ENCODE measurements at regions not wholly inside any gene's neighbourhood (a gene's known extent, or its start where the extent isn't known, plus 50 kb on each side); places are given as distances from the start of the nearest gene placed in this dataset.
"Not testable (repeated sequence)": the region's sequence is repeated elsewhere in the genome, so short reads cannot be mapped to it uniquely, and the experiment has no call there.

- no peaks in the 10 kb centered on the region for H3K4me1 ChIP-seq (ENCODE audit: control insufficient read depth, low read length)
- H3K4me3 ChIP-seq (ENCODE audit: low read length), result no peak overlapping the region
- H3K9me2 ChIP-seq (replicated peaks; ENCODE audit: control insufficient read depth, low read length), result no peaks in the 10 kb centered on the region
- no peaks in the 10 kb centered on the region for H3F3A ChIP-seq (ENCODE audit: control insufficient read depth, insufficient read depth)
- H3K27me3 ChIP-seq (ENCODE audit: control insufficient read depth, low read length), result no peaks in the 10 kb centered on the region
- H3K79me2 ChIP-seq (ENCODE audit: control insufficient read depth, low read length), result no peaks in the 10 kb centered on the region
- H3K27ac ChIP-seq (ENCODE audit: low read depth, low read length), result no peak overlapping the region
- no peaks in the 10 kb centered on the region for H3K9me3 ChIP-seq (ENCODE audit: control insufficient read depth, insufficient read depth, low read length)
- no peaks in the 10 kb centered on the region for H4K20me1 ChIP-seq (ENCODE audit: control insufficient read depth, insufficient read depth, low read depth, low read length)
- H3K36me3 ChIP-seq (ENCODE audit: control insufficient read depth, low read length), result no peaks in the 10 kb centered on the region
- TF ChIP-seq CTCF (IDR thresholded peaks at IDR 0.05; ENCODE audit: low read depth, low read length, poor library complexity, severe bottlenecking), result no peak
- no peak for TF ChIP-seq EZH2phosphoT487 (IDR thresholded peaks at IDR 0.05; ENCODE audit: borderline replicate concordance, low read length)
- H3K4me2 ChIP-seq (ENCODE audit: low read length), result no peak overlapping the region
These were observed 255.9 kb upstream of the ACO1 start for GRCh38 chr9:32128546-32128945.

- H3K4me1 ChIP-seq (ENCODE audit: control insufficient read depth, low read length); H3K4me2 ChIP-seq (ENCODE audit: low read length); H4K20me1 ChIP-seq (ENCODE audit: control insufficient read depth, insufficient read depth, low read depth, low read length); H3K27ac ChIP-seq (ENCODE audit: low read depth, low read length); H3K4me3 ChIP-seq (ENCODE audit: low read length); H3K9me2 ChIP-seq (replicated peaks; ENCODE audit: control insufficient read depth, low read length); H3K36me3 ChIP-seq (ENCODE audit: control insufficient read depth, low read length); H3F3A ChIP-seq (ENCODE audit: control insufficient read depth, insufficient read depth); H3K9me3 ChIP-seq (ENCODE audit: control insufficient read depth, insufficient read depth, low read length); H3K27me3 ChIP-seq (ENCODE audit: control insufficient read depth, low read length); H3K79me2 ChIP-seq (ENCODE audit: control insufficient read depth, low read length): not testable (repeated sequence)
These were observed 253.7 kb upstream of the ACO1 start for GRCh38 chr9:32130709-32131108.

GRCh38 chr9:32136700-32137339 lies 247.6 kb upstream of the ACO1 start:
- Histone ChIP-seq H3K9me3 (ENCODE audit: control insufficient read depth, insufficient read depth, low read length) (no peaks in the 10 kb centered on the region), H3K36me3 (ENCODE audit: control insufficient read depth, low read length) (no peaks in the 10 kb centered on the region), H3K4me2 (ENCODE audit: low read length) (no peak overlapping the region), H3K4me3 (ENCODE audit: low read length) (no peak overlapping the region), H4K20me1 (ENCODE audit: control insufficient read depth, insufficient read depth, low read depth, low read length) (no peaks in the 10 kb centered on the region), H3K27me3 (ENCODE audit: control insufficient read depth, low read length) (no peaks in the 10 kb centered on the region), H3F3A (ENCODE audit: control insufficient read depth, insufficient read depth) (no peaks in the 10 kb centered on the region), H3K4me1 (ENCODE audit: control insufficient read depth, low read length) (no peaks in the 10 kb centered on the region), H3K27ac (ENCODE audit: low read depth, low read length) (no peak overlapping the region), H3K79me2 (ENCODE audit: control insufficient read depth, low read length) (no peaks in the 10 kb centered on the region), H3K9me2 (replicated peaks; ENCODE audit: control insufficient read depth, low read length) (no peaks in the 10 kb centered on the region)
- no peak for TF ChIP-seq CTCF (IDR thresholded peaks at IDR 0.05; ENCODE audit: low read depth, low read length, poor library complexity, severe bottlenecking)
- TF ChIP-seq EZH2phosphoT487 (IDR thresholded peaks at IDR 0.05; ENCODE audit: borderline replicate concordance, low read length), result no peak

- no peak overlapping the region for H3K27ac ChIP-seq (ENCODE audit: low read depth, low read length)
- H3K4me3 ChIP-seq (ENCODE audit: low read length), result no peak overlapping the region
- no peaks in the 10 kb centered on the region for H3K36me3 ChIP-seq (ENCODE audit: control insufficient read depth, low read length)
- TF ChIP-seq EZH2phosphoT487 (IDR thresholded peaks at IDR 0.05; ENCODE audit: borderline replicate concordance, low read length), result no peak
- TF ChIP-seq CTCF (IDR thresholded peaks at IDR 0.05; ENCODE audit: low read depth, low read length, poor library complexity, severe bottlenecking), result no peak
- H3K9me3 ChIP-seq (ENCODE audit: control insufficient read depth, insufficient read depth, low read length), result no peaks in the 10 kb centered on the region
- no peak overlapping the region for H3K4me2 ChIP-seq (ENCODE audit: low read length)
- H3K27me3 ChIP-seq (ENCODE audit: control insufficient read depth, low read length), result no peaks in the 10 kb centered on the region
- H4K20me1 ChIP-seq (ENCODE audit: control insufficient read depth, insufficient read depth, low read depth, low read length), result no peaks in the 10 kb centered on the region
- H3K79me2 ChIP-seq (ENCODE audit: control insufficient read depth, low read length), result no peaks in the 10 kb centered on the region
- no peaks in the 10 kb centered on the region for H3F3A ChIP-seq (ENCODE audit: control insufficient read depth, insufficient read depth)
- no peaks in the 10 kb centered on the region for H3K9me2 ChIP-seq (replicated peaks; ENCODE audit: control insufficient read depth, low read length)
- no peaks in the 10 kb centered on the region for H3K4me1 ChIP-seq (ENCODE audit: control insufficient read depth, low read length)
These were observed 242.4 kb upstream of the ACO1 start for GRCh38 chr9:32142074-32142473.

GRCh38 chr9:32148553-32148952 lies 235.9 kb upstream of the ACO1 start:
- H3K27me3 ChIP-seq (ENCODE audit: control insufficient read depth, low read length); H3K79me2 ChIP-seq (ENCODE audit: control insufficient read depth, low read length); H3K9me2 ChIP-seq (replicated peaks; ENCODE audit: control insufficient read depth, low read length); H3K27ac ChIP-seq (ENCODE audit: low read depth, low read length); H3K4me1 ChIP-seq (ENCODE audit: control insufficient read depth, low read length); H3K9me3 ChIP-seq (ENCODE audit: control insufficient read depth, insufficient read depth, low read length); H3K4me3 ChIP-seq (ENCODE audit: low read length); H3K4me2 ChIP-seq (ENCODE audit: low read length); H3K36me3 ChIP-seq (ENCODE audit: control insufficient read depth, low read length); H4K20me1 ChIP-seq (ENCODE audit: control insufficient read depth, insufficient read depth, low read depth, low read length); H3F3A ChIP-seq (ENCODE audit: control insufficient read depth, insufficient read depth): not testable (repeated sequence)

Measured in DOHH2 (cell line).